ENCODE measurements at regions not wholly inside any gene's neighbourhood (a gene's known extent, or its start where the extent isn't known, plus 50 kb on each side); places are given as distances from the start of the nearest gene placed in this dataset.

- no peak for DNase-seq
These were observed 122.5 kb upstream of the HAAO start for GRCh38 chr2:42914860-42915259.

DNA sequence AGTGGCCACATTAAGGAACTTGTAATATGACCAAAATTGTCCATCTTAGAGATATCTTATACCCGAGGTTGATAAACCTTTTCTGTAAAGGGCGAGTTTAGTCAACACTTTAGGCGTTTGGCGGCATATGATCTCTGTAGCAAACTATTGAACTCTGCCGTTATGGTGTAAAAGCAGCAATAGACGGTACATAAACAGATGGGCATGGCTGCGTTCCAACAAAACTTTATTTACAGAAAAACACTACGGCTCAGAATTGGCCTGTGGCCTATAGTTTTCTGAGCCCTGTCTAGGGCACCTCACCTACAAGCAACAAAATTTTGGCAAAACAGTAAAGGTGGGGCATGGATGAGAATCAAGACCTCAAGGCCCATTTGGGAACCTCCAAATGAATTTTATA lies 121.9 kb upstream of the HAAO start:
- DNase-seq = no peak

- no peak for DNase-seq
These were observed 121.0 kb upstream of the HAAO start for GRCh38 chr2:42913280-42913878.

- no peak for DNase-seq
These were observed 118.4 kb upstream of the HAAO start for GRCh38 chr2:42910645-42911405.

DNA sequence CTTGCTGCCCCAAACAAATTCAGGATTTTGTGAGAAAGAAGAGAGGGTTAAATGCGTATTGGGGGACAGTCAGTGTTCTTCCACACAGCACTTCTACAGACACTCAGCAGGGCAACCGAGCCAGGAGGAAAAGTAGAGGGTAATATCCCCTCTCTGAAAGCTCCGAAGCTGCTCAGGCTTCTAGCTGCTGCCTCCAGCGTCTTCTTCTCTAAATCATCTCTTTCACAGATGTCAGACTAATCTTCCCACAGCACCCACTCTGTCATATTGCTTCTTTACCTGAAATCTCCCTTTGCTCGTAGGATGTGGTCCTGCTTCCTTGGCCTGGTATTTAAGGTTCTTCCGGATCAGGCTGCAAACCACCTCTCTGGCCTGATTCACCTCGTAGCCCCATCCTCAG lies 117.6 kb upstream of the HAAO start:
- DNase-seq = no peak

GRCh38 chr2:42908518-42909200 lies 116.3 kb upstream of the HAAO start:
- DNase-seq = no peak

- peak; percentile 10 for DNase-seq
These were observed 115.5 kb upstream of the HAAO start for GRCh38 chr2:42907835-42908234.

DNA sequence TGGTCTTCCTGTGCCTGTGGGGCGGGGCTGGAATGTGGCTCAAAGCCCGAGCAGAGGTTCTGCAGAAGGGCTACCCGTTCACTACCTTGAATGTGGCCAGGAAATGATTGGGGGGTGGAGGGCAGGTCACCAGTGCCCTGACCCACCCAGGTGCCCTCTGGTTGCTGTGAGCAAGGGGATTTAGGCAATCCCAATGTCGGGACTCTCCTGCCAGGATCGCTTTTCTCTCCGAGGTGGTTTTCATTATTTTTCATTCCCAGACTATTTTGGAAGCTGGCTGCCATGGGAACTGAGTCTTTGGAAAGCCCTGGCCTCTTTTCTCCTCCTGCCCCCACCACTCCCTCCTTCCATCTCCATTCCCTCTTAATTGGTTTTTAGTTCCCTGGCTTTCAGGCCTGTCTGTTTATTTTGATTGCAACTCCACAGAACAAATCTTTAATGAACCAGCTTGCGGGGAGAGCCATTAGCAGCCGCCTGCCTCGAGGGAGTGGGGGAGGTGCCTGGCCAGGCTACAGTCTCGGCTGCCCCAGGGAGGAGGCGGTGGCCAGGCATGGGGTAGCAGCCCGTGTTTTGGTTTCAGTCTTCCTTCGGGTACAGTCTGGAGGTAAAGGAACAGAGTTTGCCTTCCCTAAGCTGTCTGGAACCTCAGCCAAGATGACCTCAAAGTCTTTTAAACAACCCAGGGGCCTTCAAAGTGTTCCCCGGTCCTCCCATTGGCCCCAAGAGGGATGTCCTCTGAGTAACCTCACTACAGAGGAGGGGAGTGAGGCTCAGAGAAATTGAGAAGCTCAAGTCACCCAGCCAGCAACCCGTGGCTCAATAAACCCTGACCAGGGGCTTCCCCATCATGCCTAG lies 114.4 kb upstream of the HAAO start:
- peak; percentile 82 for DNase-seq

- DNase-seq = no peak
These were observed 113.8 kb upstream of the HAAO start for GRCh38 chr2:42906111-42906556.

DNA sequence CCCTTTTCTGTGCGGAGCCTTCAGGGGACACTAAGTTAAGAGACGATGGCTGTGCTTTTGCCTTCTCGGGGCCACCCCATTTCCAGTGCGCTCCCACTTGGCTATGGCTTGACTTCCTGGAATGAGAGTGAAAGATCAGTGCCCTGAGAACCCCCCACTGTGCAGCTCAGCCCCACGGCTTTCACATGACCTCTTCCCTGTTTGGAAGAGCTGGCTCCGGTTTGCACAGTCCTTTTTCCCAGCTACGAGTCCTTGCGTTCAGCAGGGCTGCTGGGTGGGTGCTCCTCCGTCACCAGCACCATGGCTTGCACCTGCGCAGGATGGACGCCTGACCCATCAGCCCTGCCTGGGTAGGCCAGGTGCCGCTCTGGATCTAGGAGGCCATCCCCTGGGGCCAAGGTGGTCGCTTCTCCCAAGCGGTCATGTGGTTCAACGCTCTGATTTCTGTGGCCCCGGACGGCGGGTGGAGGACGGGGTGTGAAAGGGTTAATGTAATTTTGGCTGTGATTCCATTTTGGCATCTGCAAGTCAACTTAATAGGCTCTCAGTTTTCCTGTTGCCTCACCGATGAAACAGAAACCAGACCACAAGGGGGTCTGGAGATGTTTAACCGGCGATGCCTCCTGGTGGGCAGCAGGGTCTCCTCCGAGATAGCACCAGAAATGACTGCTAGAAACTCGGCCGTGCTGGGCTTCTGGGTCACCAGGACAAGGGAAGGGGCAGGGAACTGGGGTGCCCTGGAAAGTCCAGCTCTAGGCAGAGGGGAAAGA lies 113.1 kb upstream of the HAAO start:
- DNase-seq = no peak

DNA sequence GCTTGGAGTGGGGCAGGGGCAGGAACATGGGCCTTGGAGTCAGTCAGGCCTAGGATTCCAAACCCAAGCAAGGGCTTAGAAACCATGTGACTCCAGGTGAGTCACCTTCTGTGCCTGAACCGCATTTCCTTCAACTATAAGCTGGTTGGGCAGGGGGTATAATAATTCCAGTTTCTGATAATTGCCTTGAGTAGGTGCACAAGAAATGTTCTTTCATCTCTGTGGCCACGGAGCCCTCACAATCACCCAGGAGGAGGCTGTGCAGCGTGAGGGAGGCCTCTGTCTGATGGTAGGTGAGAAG lies 112.1 kb upstream of the HAAO start:
- no peak for DNase-seq

GRCh38 chr2:42903821-42904575 lies 111.6 kb upstream of the HAAO start:
- DNase-seq = no peak

- DNase-seq = no peak
These were observed 110.7 kb upstream of the HAAO start for GRCh38 chr2:42902939-42903709.

GRCh38 chr2:42901076-42901640 lies 108.8 kb upstream of the HAAO start:
- DNase-seq = no peak

DNA sequence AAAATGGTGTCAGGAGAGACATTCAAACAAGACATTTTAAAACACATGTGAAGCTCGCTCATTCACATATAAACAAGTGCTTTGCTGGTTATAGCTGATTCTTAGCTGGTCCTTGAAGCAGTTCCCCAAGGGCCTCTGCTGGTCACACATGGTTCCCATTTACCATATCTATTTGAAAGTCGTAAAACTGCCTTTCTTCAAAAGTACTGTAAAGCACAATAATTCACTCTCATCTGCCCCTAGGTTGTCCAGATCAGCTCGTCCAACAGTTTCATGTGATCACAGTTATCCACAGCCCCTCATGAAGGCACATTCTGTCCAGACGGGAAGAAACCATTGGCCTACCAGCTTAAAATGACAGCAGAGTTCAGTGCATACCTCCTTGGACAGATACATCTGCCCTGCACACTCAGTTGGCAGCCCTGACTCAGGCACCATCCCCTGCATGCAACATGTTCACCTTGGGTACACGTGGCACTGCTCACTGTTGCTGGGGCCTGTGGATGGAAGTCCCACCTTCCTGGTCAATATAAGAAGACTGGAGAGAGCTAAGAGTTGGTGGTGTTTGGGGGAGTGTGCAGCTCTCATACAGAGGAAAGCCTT lies 108.0 kb upstream of the HAAO start:
- DNase-seq = no peak

DNA sequence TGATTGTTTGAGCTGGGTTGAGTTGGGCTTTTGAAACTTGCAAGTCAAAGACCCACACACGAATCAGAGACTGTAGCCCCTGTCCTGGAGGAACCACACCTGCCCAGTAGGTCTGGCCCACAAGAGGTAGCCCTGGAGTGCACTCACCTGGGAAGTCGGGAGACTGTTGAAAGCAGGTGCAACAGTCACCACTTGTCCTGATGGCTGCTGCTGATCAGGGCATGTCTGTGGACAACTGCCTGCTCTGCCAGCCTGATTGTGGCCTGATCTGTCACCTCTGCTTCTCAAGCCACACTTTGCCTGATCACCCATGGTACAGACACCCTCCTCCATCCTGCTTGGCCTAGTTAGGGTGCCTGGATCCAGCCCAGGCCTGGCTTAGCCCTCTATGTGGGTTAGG lies 105.0 kb upstream of the HAAO start:
- DNase-seq = no peak

DNA sequence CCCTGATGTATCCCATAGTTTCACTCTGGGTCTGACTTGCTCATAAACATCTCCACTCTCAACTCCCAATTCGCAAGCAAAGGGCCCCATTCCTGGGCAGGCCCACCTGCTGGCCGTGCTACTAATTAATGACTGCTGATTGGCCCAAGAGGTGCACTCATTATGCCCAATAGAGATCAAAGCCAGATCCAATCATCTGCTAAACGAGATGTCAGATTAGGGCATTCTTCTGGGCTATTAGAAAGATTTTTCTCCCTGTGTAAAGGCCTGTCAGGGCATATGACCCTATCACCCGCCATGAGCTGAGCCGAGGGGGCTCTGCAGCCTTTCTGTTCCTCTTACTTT lies 103.4 kb upstream of the HAAO start:
- DNase-seq = no peak

DNA sequence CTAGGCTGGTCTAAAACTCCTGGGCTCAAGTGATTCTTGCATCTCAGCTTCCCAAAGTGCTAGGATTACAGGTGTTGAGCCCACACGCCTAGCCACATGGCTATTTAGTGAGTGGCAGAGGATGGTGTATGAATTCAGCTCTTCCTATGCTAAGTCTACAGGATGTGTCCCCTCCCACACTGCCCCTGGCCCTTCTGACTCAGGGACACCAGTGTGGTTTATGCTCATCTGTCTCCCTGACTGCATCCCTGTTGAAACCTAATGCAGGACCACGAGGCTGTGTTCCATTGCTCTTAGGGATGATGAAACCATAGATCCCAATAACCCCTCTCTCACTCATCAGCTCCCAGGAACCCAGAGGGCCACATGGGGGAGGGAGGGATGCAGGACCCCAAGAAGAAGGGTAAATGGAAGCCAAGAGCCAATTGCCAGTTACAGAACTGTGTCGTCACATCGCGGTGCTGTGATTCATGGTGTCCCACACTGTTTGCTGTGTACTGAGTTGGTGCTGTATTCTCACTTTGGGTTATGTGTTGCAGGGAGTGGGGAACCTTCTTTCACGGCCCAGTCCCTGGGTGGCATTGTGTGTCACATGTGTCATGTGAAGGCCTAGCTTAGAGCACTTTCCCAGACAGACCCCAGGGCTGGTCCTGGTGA lies 102.9 kb upstream of the HAAO start:
- DNase-seq = no peak

GRCh38 chr2:42893047-42893758 lies 100.8 kb upstream of the HAAO start:
- no peak for DNase-seq

All from right kidney (tissue), 1 donor.